ENCODE measurements at regions not wholly inside any gene's neighbourhood (a gene's known extent, or its start where the extent isn't known, plus 50 kb on each side); places are given as distances from the start of the nearest gene placed in this dataset.

GRCh38 chr9:126154869-126155268 lies 171.8 kb upstream of the MVB12B start:
- DNase-seq = no peak

GRCh38 chr9:126155756-126156664 lies 170.6 kb upstream of the MVB12B start:
- no peak for DNase-seq

GRCh38 chr9:126156898-126157297 lies 169.7 kb upstream of the MVB12B start:
- DNase-seq = no peak

- DNase-seq = no peak
Measured at GRCh38 chr9:126157423-126157822, 169.2 kb upstream of the MVB12B start.

GRCh38 chr9:126157826-126158587 lies 168.6 kb upstream of the MVB12B start:
- DNase-seq = no peak

- DNase-seq = no peak
Measured at GRCh38 chr9:126158588-126159429, 167.8 kb upstream of the MVB12B start.

- no peak for DNase-seq
Measured at GRCh38 chr9:126159430-126160060, 167.1 kb upstream of the MVB12B start.

GRCh38 chr9:126160067-126160853 lies 166.4 kb upstream of the MVB12B start:
- no peak for DNase-seq

GRCh38 chr9:126160854-126161329 lies 165.7 kb upstream of the MVB12B start:
- no peak for DNase-seq

GRCh38 chr9:126162611-126163381 lies 163.8 kb upstream of the MVB12B start:
- no peak for DNase-seq

GRCh38 chr9:126164796-126165525 lies 161.7 kb upstream of the MVB12B start:
- DNase-seq = no peak

- no peak for DNase-seq
Measured at GRCh38 chr9:126165755-126166154, 160.9 kb upstream of the MVB12B start.

- DNase-seq = no peak
Measured at GRCh38 chr9:126166291-126166690, 160.3 kb upstream of the MVB12B start.

GRCh38 chr9:126166866-126167265 lies 159.8 kb upstream of the MVB12B start:
- DNase-seq = no peak

- no peak for DNase-seq
Measured at GRCh38 chr9:126169736-126170135, 156.9 kb upstream of the MVB12B start.

GRCh38 chr9:126170286-126170823 lies 156.3 kb upstream of the MVB12B start:
- no peak for DNase-seq

- no peak for DNase-seq
Measured at GRCh38 chr9:126171641-126172040, 155.0 kb upstream of the MVB12B start.

GRCh38 chr9:126173401-126173800 lies 153.2 kb upstream of the MVB12B start:
- DNase-seq = no peak

- no peak for DNase-seq
Measured at GRCh38 chr9:126173929-126174328, 152.7 kb upstream of the MVB12B start.

- no peak for DNase-seq
Measured at GRCh38 chr9:126183266-126183665, 143.4 kb upstream of the MVB12B start.

All from activated CD4-positive, alpha-beta T cell treated with anti-CD3 and anti-CD28 coated beads for 48 hours (primary cell).